ENCODE measurements at regions not wholly inside any gene's neighbourhood (a gene's known extent, or its start where the extent isn't known, plus 50 kb on each side); places are given as distances from the start of the nearest gene placed in this dataset.

DNA sequence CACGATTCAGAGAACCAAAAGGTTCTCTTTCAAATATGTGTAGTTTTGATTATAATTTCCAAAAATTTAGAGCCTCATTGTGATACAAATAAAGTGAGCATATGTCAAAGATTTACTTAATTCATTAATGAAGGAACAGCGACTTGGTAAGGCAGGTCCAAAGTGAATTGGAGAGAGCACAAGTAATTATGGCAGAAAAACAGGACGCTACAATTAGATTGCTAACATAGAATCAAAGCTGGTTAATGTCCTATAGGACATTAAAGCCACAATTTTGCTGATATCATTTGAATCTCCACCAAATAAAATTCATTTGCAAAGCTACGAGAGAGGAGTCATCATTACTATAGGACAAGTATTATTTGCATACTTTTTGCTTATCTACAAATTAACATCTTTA lies 164.2 kb downstream of the CCER1 start:
- no peak for DNase-seq (ENCODE audit: extremely low spot score in 2 of 2)
- TF ChIP-seq POLR2AphosphoS5 (IDR thresholded peaks at IDR 0.05; ENCODE audit: insufficient read depth in 1 of 2, low read depth in 1 of 2), result no peak
- TF ChIP-seq, protein P1, sequence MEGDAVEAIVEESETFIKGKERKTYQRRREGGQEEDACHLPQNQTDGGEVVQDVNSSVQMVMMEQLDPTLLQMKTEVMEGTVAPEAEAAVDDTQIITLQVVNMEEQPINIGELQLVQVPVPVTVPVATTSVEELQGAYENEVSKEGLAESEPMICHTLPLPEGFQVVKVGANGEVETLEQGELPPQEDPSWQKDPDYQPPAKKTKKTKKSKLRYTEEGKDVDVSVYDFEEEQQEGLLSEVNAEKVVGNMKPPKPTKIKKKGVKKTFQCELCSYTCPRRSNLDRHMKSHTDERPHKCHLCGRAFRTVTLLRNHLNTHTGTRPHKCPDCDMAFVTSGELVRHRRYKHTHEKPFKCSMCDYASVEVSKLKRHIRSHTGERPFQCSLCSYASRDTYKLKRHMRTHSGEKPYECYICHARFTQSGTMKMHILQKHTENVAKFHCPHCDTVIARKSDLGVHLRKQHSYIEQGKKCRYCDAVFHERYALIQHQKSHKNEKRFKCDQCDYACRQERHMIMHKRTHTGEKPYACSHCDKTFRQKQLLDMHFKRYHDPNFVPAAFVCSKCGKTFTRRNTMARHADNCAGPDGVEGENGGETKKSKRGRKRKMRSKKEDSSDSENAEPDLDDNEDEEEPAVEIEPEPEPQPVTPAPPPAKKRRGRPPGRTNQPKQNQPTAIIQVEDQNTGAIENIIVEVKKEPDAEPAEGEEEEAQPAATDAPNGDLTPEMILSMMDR (IDR thresholded peaks at IDR 0.05), result no peak
- no peak for TF ChIP-seq POLR2A (IDR thresholded peaks at IDR 0.05)
- intact Hi-C loops (cut with DNase I), result no loop called here

DNA sequence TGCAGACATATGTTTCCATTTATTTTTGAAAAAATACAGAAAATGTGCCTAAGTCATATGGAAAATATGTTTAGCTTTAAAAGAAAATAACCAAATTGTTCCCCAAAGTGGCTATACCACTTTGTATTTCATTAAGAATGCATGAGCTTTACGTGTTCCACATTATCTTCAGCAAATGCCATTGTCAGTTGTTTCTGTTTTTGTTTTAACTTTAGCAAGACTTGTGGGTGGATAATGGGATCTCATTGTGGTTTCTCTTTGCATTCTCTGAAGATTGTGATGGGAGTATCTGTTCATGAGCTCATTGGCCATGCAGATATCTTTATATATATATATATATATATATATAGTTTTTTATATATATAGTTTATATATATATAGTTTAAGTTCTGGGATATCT lies 181.5 kb downstream of the CCER1 start:
- Histone ChIP-seq H3K27ac (no peak overlapping the region), H3K4me3 (no peak overlapping the region), H3K9me3 (no peaks in the 10 kb centered on the region), H3K27me3 (no peaks in the 10 kb centered on the region), H3K4me1 (no peaks in the 10 kb centered on the region), H3K36me3 (no peaks in the 10 kb centered on the region)
- intact Hi-C loops (cut with DNase I), result no loop called here
- no peak for DNase-seq (ENCODE audit: extremely low spot score in 2 of 2)
- TF ChIP-seq, protein P1 (IDR thresholded peaks at IDR 0.05), result no peak
- TF ChIP-seq POLR2AphosphoS5 (IDR thresholded peaks at IDR 0.05; ENCODE audit: insufficient read depth in 1 of 2, low read depth in 1 of 2) (no peak), POLR2A (IDR thresholded peaks at IDR 0.05) (no peak)

More for the DNA sequence above, 164.2 kb downstream of the CCER1 start:
- Histone ChIP-seq H3K4me3 (no peak overlapping the region), H3K4me1 (no peaks in the 10 kb centered on the region), H3K9me3 (no peaks in the 10 kb centered on the region), H3K36me3 (no peaks in the 10 kb centered on the region), H3K27ac (no peak overlapping the region), H3K27me3 (no peaks in the 10 kb centered on the region)

DNA sequence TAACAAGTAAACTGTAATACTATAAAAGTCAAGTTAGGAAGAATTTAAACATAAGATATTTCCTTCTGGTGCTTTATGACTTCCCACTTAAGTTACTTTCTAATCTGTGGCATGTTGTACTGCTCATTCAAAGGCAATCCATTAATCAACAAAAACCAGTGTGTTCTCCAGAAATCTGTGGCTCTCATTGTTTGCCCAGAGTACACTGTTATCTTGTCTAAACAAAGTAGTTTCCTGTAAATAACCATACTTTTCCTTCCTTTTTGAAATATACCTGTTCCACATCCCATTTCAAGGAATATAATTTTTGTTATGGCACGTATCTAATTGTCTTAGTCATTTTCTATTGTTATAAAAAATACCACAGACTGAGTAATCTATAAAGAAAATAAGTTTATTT lies 184.1 kb downstream of the CCER1 start:
- H3K27ac ChIP-seq, result no peak overlapping the region
- intact Hi-C loops (cut with DNase I), result no loop called here
- no peaks in the 10 kb centered on the region for H3K4me1 ChIP-seq
- H3K4me3 ChIP-seq, result no peak overlapping the region
- H3K9me3 ChIP-seq, result no peaks in the 10 kb centered on the region
- DNase-seq (ENCODE audit: extremely low spot score in 2 of 2), result no peak
- H3K27me3 ChIP-seq, result no peaks in the 10 kb centered on the region
- no peak for TF ChIP-seq POLR2AphosphoS5 (IDR thresholded peaks at IDR 0.05; ENCODE audit: insufficient read depth in 1 of 2, low read depth in 1 of 2)
- TF ChIP-seq POLR2A (IDR thresholded peaks at IDR 0.05), result no peak
- H3K36me3 ChIP-seq, result no peaks in the 10 kb centered on the region

DNA sequence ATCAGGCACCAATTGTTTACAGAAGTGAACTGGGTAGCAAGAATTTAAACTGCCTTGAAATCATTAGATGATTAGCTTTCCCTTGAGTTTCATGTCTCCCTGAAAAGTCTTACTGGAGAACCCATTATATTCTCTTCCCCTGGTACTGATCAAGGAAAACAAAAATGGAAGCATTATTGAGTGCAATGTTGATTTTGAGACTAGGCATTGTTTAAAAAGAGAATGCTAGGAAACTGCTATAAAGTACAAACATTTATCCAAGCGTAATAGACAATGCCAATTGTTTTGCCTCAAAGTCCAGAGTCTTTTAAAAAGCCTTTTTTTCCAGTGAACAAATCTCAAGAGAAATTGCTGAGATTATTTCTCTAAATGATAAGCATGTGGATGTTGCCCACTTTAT lies 197.0 kb downstream of the CCER1 start:
- no peak overlapping the region for H3K27ac ChIP-seq
- intact Hi-C loops (cut with DNase I), result no loop called here
- DNase-seq (ENCODE audit: extremely low spot score in 2 of 2), result no peak
- H3K4me3 ChIP-seq, result no peak overlapping the region
- no peaks in the 10 kb centered on the region for H3K36me3 ChIP-seq
- no peaks in the 10 kb centered on the region for H3K4me1 ChIP-seq
- no peaks in the 10 kb centered on the region for H3K9me3 ChIP-seq
- no peaks in the 10 kb centered on the region for H3K27me3 ChIP-seq
- TF ChIP-seq POLR2AphosphoS5 (IDR thresholded peaks at IDR 0.05; ENCODE audit: insufficient read depth in 1 of 2, low read depth in 1 of 2) (no peak), POLR2A (IDR thresholded peaks at IDR 0.05) (no peak)
- TF ChIP-seq, protein P1 (IDR thresholded peaks at IDR 0.05), result no peak

DNA sequence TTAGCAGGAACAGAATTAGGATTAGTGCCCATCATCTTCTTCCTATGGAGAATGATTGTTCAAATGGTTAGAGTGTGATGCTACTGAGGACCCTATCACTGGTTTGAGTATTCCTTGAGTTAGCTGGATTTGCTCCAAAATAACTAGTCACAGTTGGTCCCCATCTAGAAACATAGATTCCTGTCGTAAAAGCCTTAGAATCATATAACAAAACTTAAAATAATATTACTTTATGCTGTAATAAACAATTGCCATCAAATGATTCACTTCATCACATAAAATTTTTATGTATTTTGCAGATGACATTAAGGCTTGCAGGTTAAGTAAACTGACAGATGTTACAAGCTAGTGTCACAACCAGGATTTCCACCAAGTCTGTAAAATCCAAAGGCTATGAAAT lies 209.8 kb downstream of the CCER1 start:
- no peak overlapping the region for H3K4me3 ChIP-seq
- no peaks in the 10 kb centered on the region for H3K9me3 ChIP-seq
- TF ChIP-seq, protein P1 (IDR thresholded peaks at IDR 0.05), result no peak
- TF ChIP-seq POLR2A (IDR thresholded peaks at IDR 0.05), result no peak
- TF ChIP-seq POLR2AphosphoS5 (IDR thresholded peaks at IDR 0.05; ENCODE audit: insufficient read depth in 1 of 2, low read depth in 1 of 2), result no peak
- DNase-seq (ENCODE audit: extremely low spot score in 2 of 2), result no peak
- H3K36me3 ChIP-seq, result no peaks in the 10 kb centered on the region
- H3K27me3 ChIP-seq, result no peaks in the 10 kb centered on the region
- H3K4me1 ChIP-seq, result no peaks in the 10 kb centered on the region
- intact Hi-C loops (cut with DNase I), result no loop called here
- no peak overlapping the region for H3K27ac ChIP-seq

DNA sequence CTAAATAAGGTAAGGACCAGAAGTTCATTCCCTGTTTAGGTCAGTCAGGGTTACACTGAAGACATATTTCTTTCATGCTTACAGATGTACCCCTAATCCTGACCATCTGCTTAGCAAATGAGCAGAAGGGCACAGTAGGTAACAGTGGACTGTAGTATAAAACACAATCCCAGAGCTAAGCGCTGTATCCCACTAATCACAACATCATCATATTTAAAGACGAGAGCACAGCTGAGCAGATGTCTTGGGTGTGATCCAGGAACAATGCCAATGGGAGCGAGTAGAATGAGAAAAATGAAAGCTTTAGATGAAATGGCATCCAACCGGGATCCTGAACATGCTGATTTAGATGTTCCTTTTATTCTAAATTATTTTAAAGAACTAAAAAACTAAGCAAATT lies 213.4 kb downstream of the CCER1 start:
- no peak overlapping the region for H3K27ac ChIP-seq
- TF ChIP-seq POLR2A (IDR thresholded peaks at IDR 0.05) (no peak), POLR2AphosphoS5 (IDR thresholded peaks at IDR 0.05; ENCODE audit: insufficient read depth in 1 of 2, low read depth in 1 of 2) (no peak)
- TF ChIP-seq, protein P1 (IDR thresholded peaks at IDR 0.05), result no peak

More for the DNA sequence above, 213.4 kb downstream of the CCER1 start:
- H3K27me3 ChIP-seq, result no peaks in the 10 kb centered on the region
- H3K9me3 ChIP-seq, result no peaks in the 10 kb centered on the region
- no peaks in the 10 kb centered on the region for H3K36me3 ChIP-seq
- no peak for DNase-seq (ENCODE audit: extremely low spot score in 2 of 2)
- no peak overlapping the region for H3K4me3 ChIP-seq
- H3K4me1 ChIP-seq, result no peaks in the 10 kb centered on the region
- intact Hi-C loops (cut with DNase I), result no loop called here

All from vagina (tissue), 2 donors.